GM21526 (cell line): ENCODE measurements at regions not wholly inside any gene's neighbourhood (a gene's known extent, or its start where the extent isn't known, plus 50 kb on each side); places are given as distances from the start of the nearest gene placed in this dataset.
"Not testable (repeated sequence)": the region's sequence is repeated elsewhere in the genome, so short reads cannot be mapped to it uniquely, and the experiment has no call there.

Source experiments
- ATAC-seq: cut with Tn5 transposase; IDR thresholded peaks from one replicate; pipeline ENCODE4 v1.9.1; 2021; ENCODE audit warnings: moderate library complexity; ENCODE audit not compliant: unreplicated experiment, low FRiP score

DNA sequence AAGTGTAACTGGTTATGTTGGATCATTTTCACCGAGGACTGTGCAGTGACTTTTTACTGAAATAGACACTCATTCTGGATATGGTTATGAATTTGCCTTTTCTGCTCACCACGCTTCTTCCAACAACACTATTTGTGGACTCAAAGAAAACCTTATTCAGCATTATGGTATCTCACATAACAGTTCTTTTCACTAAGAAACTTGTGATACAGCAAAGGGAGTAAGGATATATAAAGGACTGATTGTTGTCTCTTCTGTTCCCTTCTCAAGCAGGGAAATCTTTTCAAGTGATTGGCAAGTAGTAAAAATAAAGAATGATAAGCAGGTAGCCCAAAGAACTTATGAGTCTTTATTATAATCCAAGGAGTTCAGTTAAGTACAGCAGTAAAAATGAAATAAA is 131.5 kb upstream of the SV2C start:
- no peak for ATAC-seq

DNA sequence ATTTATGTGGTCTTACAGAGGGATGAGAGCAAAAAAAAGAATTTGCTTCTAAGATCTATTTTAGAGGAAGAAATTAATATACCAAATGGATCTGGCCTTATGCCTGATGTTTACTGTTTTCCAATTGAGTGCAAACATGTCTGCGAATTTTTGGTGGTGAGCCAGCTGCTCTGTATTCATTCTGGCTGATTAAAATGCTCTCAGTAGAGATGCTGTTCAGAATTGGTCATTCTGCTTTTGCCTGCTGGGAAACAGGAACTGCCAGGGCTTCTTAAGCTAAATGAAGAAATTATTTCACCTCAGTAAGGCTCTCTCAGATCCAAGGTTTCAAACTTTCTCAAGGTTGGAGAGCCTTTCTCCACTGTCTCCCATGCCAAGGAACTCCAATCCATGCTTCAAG is 132.0 kb upstream of the SV2C start:
- ATAC-seq = no peak

DNA sequence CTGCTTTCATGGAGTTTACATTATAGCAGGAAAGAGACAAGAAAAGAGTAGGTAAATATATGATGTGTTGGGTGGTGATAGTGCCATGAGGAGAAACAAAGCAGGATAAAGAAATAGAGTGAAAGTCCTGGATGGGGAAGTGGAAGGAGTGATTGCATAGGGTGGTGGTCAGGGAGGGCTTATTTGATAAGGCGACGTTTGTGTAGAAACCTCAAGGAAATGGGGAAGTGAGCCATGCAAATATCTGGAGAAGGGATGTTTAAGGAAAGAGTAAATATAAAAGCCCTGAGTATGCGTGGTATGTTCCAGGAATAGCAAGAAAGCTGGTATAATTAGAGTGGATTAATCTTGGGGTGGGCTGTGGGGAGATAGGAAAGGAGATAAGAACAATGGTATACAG is 134.7 kb upstream of the SV2C start:
- no peak for ATAC-seq

DNA sequence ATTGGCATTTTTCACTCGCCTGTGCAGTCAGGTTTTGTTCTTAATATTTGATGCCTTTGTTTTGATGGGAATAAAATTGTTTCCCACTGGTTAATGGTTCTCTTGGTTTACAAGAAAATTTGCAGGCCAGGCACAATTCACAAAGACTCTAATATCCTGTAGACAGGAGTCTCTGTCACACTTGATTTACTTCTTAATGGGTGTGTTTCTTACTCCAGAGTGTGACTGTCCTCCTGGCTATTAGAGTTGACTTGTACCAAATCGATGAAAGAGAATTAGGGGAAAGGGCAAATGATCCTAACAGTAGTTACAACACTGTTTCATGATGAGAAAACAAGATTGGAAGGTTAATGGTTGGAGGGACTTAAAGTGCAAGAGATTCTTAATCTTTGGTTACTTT is 142.8 kb upstream of the SV2C start:
- ATAC-seq = no peak

DNA sequence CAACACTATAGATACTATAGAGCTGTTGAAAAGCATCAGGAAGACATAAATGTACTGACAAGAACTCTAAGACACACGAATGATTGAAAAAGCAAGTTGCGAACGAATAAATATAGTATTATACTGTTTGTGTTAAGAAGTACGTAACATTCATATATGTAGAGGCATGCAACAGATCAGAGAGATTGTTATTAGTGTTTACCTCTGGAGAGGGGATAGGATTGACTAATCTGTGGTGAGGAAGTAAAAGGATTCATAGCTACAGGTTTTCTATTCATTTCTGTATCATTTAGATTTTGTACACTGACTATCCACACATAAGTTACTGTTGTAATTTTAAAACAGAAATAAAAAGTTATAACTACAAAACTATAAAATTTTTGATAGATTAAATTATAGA is 147.6 kb upstream of the SV2C start:
- no peak for ATAC-seq

DNA sequence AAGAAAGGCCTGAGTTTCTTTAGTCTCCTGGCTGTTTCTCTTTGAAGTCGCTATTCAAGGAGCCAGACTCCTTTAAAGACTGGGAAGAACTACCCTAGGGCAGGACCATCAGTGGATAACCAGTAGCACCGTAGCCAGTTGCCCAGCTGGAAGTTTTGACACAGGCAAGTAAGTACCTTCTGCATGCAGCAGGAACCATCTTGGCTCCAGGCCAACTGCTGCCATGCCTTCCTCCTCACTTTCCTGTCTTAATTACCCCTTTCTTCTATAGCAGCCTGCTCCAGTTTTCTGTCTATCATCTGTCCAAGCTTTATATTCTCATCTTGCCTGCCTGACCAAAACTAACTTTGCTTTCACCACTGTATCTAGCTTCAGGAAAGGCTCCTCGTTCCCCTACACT is 149.7 kb upstream of the SV2C start:
- ATAC-seq = no peak

DNA sequence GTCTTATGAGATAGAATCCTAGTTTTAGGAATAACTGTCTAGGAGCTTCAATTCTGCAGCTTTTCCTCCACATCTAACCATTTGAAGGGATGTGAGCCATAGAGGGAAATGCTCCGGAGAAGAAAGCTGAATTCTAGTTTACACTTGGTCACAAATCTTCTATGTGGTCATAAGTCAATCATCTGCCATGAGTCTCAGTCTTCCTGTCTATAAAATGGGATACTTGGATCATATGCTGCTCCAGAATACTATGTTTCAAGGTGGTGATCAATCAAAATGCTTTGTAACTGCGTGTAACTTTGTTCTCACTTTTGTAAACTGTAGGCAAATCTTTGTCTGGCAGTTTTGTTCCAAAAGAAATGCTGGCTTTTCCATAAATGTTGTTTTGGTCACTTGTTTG is 152.0 kb upstream of the SV2C start:
- no peak for ATAC-seq

DNA sequence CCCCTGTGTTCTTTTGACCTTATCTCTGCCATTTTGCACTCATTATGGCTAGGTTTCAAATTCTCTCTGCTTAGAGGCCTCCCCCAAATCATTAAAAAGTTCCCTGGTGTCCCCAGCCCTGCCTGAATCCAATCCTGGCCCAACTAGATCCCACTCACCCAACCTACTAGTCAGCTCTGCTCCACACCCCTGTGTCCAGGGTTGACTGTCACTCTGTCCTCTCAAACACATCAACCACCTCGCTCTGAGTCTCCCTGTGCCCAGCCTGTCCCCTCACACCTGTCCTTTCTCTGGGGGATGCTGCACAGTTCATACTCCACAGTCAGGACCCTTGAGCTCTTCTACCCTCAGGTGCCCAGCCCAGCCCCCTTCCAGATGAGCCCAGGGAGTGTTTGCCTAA is 154.2 kb upstream of the SV2C start:
- ATAC-seq = no peak

DNA sequence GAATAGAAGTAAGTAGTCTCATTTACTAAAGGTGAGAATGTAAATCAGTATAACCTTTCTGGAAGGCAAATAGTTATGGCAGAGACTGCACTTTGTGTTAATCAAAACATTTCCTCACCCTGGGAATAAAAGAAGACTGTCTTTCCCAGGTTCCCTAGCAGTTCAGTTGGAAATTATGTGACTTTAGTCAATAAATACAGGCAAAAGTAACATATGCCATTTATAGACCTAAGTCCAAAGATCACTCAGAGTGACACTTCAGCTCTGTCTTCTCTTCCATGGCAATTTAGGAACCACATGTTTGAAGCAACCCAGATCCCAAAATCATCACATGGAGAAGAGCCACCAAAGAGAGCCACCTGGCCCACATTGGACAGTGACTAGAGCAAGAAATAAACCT is 160.7 kb upstream of the SV2C start:
- no peak for ATAC-seq

DNA sequence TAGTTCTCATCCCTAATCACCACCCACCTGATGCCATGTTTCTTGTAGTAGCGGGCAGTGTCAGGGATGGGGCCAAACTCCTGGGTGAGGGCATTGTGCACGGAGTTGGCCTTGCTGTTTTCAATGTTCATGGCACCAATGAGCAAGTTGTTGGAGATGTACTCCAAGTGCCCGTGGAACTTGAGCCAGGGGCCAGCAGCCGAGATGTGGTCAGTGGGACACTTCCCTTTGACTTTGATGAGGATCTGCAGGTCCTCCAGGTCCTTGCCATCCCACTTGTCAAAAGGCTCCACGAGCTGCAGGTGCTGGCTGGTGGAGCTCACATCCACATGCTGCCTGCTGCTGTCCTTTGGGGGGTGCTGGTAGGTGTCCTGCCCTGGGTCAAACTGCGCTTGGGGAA is 162.2 kb upstream of the SV2C start:
- ATAC-seq = no peak

DNA sequence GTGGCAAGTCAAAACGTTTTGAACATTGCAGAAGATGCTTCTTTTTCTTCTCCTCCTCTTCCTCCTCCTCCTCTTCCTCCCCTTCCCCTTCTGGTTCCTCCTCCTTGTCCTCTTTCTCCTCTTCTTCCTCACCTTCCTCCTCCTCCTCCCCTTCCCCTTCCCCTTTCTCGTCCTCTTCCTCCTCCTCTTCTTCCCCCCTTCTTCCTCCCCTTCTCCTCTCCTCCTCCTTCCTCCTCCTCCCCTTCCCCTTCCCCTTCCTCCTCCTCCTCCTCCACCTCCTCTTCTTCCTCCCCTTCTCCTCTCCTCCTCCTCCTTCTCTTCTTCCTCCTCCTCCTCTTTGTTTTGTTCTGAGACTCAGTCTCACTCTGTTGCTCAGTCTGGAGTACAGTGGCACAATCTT is 167.0 kb upstream of the SV2C start:
- no peak for ATAC-seq

DNA sequence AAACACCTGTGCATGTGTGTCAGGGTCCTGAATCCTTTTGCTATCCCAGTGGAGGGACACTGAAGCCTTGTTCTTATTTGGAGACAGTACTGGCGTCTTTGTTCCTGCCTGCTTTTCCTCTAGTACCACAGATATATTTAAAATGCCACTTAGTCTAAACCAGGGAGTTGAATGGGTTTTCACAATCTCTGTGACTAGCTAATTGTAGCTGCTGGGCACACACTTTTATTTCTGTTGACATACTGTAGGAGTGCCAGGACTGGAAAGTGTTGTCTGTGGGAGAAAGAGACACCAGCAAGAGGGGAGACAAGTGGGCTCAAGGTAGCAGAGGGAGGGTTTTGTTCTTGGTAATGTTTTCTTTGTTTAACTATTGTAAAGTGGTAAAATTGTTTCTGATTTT is 174.0 kb upstream of the SV2C start:
- ATAC-seq = no peak

DNA sequence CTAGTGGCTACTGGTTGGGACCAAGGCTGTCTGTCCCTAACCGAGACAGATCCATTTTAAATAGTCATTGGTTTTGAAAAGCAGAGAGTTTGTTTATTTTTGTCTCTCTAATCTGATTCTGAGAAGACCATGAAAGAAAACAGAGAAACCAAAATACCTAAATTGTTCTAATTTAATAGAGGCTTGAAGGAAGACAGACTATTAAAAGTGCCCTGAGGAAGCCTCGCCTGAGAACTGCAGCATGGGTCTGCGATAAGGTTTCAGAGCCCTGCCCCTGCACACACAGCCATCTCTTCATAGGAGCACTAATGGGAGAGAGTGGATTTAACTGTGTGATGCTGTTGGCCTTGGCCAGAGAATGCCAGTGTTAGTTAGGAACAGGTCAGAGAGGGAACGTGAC is 175.5 kb upstream of the SV2C start:
- no peak for ATAC-seq

DNA sequence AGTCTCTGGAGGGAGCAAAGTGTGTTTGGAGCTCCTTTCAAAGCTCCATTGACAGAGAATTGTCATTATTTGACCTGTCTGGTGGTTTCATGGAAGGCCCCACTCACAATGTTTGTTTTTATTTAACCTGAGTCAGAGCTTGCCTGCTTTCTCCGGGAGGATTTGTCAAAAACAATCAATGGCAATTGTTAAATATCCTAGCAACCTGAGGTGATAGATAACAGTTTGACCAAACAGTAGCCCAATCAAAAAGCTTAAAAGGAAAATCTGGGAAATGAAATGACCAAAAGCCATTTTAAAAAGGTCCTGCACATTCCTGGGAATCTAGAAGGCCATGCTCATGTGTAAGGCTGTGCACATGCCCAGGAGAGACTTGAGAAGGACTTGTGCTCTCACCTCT is 177.2 kb upstream of the POC5 start:
- ATAC-seq = no peak

DNA sequence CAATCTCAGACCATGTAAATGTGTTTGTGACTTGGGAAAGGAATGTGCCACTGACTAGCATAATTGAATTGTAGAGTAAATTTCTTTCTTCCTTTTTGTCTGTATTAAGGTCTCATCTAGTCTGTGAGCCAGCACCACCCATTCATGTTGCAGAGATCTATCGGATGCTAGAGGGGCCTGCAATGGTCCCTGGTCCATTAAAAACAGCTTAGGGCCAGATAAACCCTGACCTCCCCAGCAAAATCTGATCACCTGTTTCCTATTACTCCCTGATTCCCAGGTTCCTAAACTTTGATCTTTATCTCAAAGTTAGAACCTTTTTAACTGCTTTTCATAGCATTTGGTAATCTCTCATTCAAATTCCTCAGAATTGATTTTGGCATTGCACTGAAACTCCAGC is 174.5 kb upstream of the POC5 start:
- ATAC-seq = no peak

DNA sequence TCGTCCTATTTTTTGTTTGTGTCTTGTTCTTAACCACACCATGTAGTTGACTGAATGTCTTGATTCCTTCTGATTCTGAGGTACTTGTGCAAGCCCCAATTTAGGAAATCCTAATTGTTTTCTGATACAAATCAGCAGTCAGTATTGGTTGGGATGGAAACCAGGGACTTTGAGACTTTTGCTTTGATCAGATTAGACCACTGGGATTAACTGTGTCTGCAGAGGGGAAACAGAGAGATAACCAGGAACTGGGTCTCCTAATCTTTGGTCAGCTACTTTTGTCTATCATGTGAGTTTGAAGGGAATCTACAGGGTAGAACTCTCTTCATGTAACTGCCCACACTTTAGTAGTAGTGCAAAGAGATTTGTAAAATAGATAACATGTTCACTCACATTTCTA is 173.8 kb upstream of the POC5 start:
- ATAC-seq = no peak

DNA sequence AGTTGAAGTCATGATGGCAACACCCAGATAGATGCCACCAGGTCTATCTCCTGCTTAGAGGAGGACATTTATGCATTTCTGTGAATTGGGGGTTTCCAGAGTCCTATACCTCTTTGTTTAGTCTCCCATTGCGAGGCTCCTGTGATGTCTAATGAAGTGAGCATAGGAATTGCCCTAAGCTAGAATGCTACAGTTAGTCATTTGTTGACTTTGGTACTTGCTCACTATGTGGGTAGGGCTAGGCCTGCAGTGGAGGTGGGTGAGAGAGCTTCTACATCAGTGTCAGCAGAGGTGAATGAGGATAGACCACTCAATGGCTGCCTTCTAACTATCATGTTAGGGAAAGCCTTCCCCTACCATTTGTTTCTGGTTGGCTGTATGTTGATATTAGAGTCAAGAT is 173.3 kb upstream of the POC5 start:
- ATAC-seq = no peak

DNA sequence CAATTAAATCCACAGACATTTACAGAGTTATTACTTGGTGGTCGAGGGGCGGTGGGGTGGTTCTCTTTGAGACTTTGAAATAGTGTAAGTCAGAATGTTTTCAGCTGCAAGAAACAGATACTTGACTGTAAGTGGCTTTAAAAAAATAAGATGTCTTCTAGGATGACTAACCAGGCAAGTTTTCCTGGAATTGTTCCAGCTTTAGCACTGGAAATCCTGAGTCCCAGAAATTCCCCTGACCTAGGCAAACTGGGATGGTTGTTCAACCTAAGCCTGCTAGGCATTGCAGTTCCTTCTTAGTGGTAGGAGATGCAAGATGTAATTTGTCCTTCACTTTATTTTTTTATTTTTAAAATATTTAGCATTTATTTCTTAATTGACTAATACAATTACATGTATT is 169.5 kb upstream of the POC5 start:
- ATAC-seq = no peak

DNA sequence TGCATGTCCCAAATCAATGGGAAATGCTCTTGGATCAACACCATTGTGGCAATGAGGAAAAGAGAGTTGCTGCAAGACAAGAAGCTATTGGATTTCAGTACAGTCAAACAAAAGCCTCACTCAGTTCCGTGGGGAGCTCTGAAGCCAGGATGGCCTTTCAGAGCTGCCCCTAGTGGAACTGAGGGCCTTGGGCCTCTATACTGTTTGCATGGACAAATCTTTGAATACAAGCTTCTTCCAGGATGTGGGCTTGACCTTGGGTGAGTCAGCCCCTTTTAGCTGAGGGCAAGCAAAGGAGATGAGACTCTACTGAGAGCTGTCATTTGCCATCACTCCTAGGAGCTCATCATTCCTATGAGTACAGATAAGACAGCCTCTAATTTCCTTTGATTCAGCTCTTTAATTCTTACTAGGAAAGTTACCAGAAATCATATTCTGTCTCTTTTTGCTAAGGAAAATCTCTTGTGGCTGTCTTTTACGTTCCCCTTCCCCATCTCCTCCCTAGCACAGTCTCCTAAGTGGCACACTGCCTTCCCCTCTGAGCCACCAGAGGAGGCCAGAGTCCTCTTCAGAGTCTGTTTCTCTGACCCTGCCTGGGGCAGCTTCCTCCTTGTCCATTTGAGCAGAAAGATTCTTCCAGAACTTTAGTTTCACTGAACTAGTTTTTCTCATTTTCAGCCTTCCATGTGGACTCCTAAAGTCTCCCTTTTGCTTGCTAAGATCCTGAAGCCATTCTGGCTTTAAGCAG is 168.8 kb upstream of the POC5 start:
- ATAC-seq = no peak

DNA sequence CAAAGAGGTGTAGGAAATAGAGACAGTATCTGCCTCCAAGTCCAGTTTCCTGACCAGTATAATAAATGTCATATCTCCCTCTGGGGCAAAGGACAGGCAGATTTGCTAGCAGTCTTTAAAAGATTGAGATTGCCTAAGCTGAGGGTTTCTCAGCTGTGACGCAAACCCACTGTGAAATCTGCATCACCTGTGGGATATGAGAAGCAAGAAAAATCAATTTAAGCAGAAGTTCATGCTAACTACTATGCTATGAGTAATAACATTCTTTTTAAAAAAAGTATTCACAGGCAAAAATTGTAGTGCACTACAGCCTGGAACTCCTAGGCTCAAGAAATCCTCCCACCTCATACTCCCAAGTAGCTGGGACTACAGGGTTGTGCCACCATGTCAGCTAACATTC is 168.1 kb upstream of the POC5 start:
- ATAC-seq = no peak

DNA sequence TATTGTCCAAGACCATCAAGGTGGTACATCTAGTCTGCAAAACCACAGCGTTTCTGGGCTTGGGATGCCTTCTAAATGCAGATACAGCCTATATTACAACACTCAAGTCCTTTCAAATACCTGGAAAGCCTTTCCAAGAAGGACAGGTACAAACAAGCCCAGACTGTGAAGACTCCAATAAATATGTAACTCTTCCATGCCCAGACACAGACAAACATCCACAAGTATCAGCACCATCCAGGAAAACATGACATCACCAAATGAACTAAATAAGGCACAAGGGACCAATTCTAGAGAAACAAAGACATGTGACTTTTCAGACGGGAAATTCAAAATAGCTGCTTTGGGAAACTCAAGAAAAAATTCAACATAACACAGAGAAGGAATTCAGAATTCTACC is 152.7 kb upstream of the POC5 start:
- no peak for ATAC-seq

DNA sequence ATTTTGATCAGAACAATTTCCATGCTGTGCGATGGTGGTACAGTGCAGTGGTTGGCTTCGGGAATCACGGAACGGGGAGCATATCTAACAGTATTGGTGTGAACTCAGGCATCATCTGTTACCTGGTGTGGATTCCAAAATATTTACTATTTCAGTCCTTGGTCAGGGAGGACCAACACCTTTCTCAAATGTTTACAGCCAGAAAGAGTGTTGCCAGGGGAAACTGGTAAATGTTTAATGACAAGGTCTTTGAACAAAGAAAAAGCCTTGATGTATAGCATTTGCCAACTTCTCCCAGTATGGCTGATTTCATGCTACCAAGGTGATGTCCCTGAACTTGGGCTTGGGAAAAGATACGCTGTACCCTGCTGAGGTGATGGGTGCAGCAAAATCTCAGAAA is 145.6 kb upstream of the POC5 start:
- ATAC-seq = no peak

DNA sequence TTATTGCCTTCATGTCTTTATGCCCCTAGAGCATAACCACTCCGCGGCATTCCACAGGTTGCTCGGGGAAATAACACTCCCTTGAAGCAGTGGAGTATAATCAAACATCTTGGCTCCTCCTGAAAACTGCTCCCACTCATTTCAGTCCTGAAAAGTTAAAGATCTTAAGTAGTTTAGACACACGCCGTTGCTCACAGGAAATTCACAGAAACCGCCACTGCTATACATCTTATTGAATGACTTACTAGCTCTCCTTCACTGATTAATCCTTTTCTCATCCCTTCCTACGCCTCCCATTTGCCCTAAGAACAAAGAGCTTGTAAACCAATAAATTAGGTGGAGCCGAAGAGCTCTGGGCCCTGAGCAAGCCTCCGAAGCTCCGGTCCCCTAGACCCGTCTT is 142.4 kb upstream of the POC5 start:
- not testable (repeated sequence) for ATAC-seq
